Right hindlimb (tissue), 1 donor: ENCODE measurements at regions not wholly inside any gene's neighbourhood (a gene's known extent, or its start where the extent isn't known, plus 50 kb on each side); places are given as distances from the start of the nearest gene placed in this dataset.

Source experiments
- DNase-seq: peaks from one replicate; pipeline ENCODE4 v3.0.0-alpha.2; 2018

- peak; percentile 2 for DNase-seq
These were observed 71.2 kb upstream of the B3GAT1 start for GRCh38 chr11:134483291-134483690.

DNA sequence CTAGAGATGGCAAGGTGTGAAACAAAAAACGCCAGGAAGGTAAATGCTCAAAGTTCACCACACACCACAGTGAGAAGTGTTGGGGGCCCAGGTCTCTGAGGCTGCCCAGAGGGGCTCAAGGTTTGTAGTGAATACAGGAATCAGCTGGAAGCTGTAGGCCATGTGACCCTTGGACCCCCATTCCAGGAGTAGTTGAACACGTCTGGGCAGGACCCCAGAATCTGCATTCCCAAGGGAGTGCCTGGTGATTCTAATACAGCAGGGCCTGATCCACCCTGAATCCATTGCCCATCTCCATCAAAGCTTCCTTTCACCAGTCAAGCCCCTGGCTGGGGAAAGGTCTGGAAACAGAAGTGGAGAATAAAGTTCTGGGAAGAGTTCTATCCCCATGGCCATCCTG, 70.8 kb upstream of the B3GAT1 start:
- DNase-seq = no peak

- no peak for DNase-seq
These were observed 70.0 kb upstream of the B3GAT1 start for GRCh38 chr11:134481933-134482527.

DNA sequence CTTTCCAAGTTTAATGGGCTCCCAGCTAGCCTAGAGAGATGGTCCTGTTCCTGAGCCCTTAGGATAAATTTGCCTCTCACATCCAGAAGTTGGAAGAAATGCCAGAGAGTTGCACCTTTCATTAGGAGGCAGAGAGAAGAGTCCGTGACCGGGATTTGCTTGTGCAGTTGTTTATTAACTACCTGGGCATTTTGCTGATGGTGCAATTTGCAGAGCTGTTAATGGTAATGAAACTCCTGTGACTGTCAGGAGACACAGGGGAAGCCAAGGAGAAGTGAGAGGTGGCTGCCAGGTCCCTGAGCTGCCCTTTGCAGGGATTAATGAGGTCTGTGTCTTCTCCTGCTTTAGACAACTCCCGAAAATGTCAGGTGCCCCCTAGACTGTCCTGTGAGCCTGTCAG, 69.1 kb upstream of the B3GAT1 start:
- no peak for DNase-seq

GRCh38 chr11:134480136-134480712, 68.2 kb upstream of the B3GAT1 start:
- DNase-seq = no peak

GRCh38 chr11:134479206-134480135, 67.4 kb upstream of the B3GAT1 start:
- DNase-seq = no peak

GRCh38 chr11:134478611-134479010, 66.6 kb upstream of the B3GAT1 start:
- DNase-seq = no peak

DNA sequence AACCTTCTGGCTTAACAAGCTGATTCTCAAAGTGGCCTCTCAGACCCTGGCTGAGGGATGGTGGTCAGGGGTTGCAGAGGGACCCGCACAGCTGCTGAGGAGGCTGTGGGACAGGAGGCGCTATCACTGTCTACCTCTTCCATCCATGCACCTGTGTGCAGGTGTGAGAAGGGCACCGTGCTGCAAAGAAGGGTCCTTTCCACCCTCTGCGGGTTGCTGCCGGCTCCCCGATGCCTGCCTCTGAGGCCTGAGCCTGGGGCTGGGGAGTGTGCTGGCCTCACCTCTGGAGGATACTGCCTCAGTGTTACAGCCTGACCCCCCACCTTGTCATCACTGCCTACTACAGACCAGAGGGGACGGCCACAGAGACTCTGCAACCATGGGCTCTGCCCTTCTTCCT, 66.1 kb upstream of the B3GAT1 start:
- DNase-seq = no peak

DNA sequence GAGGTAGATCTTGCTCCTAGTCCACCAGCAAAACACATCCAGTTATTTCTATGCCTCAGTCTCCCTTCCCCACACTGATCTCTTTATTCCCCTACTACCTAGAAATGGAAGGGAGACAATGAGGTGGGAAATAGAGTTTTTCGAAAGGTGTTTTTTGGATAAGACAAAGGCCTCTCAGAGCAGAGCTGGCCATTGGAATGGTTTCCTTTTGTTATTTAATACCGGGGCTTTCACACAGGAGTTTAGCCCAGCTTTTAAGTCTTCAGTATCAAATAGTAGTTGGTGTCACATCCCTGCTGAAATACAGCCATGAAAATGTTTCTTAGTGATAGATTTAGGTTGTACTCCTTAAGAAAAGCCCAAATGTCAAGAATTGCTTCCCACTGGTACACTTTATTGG, 65.4 kb upstream of the B3GAT1 start:
- DNase-seq = no peak

GRCh38 chr11:134476435-134477021, 64.5 kb upstream of the B3GAT1 start:
- DNase-seq = no peak

DNA sequence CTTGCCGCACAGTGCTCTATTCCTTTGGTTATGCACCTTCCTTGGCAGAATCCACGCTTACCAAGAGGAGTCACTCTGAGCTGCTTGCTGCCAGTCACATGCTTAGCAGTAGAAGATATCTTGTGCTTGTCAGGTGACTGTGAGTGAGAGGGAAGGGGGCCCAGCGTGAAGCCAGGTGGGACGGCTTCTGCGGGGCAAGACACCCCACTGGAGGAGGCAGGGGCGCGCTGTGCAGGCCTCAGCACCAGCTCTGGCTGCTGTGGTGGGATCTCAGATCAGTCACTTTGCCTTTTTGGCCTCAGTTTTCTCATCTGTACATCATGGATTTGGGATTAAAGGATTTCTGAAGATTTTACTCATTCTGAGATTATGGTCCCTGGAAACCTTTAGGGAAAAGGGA, 63.9 kb upstream of the B3GAT1 start:
- DNase-seq = no peak

- no peak for DNase-seq
These were observed 62.9 kb upstream of the B3GAT1 start for GRCh38 chr11:134474942-134475341.

DNA sequence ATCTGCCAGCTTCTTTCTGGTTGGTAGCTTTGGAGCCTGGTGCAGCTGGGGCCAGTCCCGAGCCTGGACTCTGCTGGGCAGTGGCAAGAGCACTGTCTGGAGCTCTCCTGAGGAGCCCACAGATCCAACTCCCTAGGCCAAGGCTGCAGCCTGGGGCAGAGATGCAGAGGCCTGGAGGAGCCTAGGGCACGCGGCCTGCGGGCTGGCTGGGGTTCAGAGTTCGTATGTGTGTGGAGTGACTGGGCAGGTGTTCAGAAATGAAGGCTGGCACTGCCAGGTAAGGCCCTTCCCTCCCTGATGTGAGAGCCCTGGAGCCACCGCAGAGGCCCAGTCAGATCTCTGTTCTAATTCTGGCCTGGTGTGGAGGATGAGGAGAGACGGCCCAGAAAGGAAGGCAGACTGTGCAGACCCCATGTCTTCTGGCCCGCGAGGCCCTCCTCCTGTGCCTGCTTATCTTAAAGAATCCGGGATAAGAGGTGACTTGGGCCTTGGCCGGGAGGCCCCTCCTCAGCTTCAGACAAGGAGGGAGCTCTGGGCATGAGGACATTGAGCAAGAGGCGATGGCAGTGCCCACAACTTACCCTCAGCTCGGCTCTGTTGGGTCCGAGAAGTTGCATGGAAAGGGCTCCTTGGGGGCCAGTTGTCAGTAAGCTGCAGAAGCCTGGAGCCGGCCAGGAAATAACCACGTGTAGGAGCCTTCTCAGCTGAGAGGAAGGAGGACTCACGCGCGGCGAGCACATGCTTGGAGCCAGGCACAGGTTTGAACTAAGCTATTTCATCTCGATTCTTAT, 62.2 kb upstream of the B3GAT1 start:
- no peak for DNase-seq

DNA sequence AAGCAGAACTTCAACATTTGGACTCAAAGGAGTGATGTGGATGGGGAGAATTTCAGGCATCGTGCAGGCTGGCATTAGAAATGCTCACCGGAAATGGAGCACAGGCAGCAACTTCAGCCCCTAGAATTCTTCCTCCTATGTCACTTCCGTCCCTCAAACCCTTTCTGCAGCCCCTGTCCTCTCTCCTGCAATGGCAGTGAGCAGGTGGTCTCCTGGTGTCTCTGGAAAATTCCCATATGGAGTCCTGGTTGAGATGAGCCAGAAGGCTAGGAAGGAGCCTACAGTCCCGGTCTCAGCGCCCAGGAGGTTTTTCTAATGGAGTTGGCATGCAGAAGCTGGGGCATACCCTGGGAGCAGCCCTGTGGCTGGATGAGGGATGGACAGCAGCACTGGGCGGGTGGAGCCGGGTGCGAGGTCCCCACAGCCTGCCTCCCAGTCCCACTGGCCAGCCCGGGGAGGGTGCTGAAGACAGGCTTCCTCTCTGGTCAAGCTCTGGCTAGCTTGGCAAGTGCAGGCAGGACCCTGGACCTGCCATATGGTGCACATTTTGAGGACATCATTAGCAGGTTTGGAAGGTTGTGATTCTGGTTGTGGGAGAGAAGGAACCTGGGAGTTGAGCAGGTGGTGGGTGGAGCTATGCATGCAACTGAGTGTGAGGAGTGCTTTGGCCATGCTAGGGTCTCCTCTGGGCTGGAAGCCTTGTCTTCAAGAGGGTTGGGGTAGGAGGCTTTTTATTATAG, 59.8 kb upstream of the B3GAT1 start:
- DNase-seq = no peak

DNA sequence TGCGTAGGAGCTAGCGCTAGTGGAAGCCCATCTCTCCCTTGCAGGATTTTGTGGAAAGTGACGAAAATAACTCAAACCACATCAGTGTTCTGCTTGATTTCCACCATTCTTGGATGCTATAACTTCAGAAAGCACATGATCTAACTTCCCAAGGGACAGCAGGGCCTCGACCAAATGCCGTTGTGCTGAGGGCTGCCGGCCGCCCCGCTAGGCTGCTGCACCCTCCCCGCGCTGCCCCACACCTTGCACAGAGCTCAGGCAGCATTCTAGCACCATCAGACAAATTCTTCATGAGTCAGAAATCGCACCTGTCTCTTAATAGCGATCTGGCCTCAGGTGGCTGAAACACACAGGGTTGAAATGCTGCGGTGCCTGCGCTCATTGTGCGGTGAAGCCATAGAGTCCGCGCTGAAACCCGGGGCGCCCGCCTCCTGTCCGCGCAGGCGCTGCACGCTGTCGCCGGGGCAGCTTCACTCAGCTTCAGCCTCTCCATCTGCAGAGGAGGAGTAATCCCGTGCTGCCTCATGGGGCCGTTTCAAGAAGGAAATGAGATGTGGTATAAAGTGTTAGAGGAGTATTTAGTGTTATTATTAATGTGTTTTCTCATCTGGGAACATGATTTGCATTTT, 59.2 kb upstream of the B3GAT1 start:
- DNase-seq = no peak

- DNase-seq = no peak
These were observed 58.2 kb upstream of the B3GAT1 start for GRCh38 chr11:134470238-134470637.

DNA sequence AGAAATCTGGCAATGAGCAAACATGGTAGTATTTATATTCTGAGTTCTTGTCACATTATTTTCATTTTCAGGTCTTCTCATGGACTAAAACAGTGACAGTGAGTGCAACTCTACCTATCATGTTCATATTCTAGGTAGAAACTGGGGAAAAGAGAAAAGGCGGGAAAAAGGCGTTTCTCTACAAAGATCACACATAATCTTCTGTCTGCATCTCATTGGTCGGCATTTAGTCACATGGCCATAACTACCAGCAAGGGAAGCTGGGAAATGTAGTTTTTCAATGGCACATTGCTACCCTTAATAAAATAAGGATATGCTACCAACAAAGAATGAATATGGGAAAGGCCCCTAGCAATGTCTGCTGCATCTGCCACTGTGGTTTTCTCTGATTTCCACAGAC, 57.6 kb upstream of the B3GAT1 start:
- DNase-seq = no peak

GRCh38 chr11:134468796-134469195, 56.8 kb upstream of the B3GAT1 start:
- no peak for DNase-seq

DNA sequence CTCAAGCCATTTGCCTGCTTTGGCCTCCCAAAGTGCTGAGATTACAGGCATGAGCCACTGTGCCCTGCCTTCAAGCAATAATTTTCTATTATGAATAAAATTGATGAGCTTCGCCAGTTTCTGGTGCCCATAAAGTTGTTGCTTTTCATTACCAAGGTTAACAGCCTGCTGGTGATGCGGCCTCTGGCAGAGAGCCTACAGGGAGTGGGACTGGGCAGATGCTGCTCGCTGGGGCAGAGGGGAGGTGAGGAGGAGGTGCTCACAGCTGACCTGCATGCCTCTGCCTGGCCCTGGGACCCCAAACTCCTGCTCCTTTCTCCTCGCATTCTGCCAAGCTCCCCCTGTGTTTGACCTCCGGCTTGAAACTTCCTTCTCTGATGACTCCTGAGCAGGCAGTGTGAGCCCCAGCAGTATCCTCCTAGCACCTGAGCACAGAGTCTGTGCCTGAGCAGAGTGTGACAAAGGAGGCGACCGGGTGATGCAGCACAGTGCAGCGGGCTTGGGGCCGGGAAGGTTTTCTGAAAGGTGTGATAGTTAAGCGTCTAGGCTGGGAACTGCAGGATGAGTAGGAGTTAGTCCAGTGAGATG, 56.1 kb upstream of the B3GAT1 start:
- no peak for DNase-seq

DNA sequence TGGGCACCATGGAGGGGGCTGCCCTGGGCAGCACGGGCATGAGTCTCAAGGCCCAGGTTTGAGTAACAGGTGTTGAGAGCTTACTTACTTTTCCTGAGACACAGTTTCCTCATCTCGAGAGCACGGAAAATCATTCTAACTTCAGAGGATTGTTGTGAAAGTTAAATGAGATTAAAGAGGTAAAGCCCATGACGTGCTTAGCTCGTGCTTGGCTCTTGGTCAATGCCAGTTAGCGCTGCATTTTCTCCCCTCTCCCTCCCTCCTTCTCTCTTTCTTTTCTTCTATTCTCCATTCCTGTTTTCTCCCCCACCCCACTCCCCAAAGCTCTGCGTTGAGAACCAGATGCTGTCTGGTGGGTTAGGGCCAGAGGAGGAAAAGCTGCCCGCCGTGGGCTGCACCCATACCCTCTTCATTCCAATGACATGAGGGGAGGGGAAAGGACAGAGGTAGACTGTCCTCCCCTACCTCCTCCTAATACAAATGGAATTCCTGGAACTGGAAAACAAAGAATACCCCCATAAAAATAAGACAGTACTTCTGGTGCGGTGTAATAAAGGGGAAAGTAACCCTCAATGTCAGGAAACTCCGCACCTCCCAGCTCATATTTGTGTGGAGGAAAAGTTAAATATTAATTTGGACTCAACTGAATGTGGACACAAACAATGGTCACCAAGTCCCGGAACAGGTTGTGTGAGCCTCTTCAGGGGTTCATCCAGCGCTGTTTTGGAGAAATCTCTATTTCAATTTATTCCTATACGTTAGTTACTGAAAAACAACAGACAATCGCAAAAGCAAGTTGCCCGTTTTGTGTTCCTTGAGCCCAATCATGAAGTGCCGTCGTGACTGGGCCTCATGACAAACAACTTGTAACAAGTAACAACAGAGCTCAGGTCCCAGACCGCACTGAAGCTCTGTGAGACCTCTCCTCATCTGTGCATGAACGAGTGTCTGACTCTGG, 54.8 kb upstream of the B3GAT1 start:
- DNase-seq = no peak
